NB4 (cell line): ENCODE measurements at regions not wholly inside any gene's neighbourhood (a gene's known extent, or its start where the extent isn't known, plus 50 kb on each side); places are given as distances from the start of the nearest gene placed in this dataset.

Source experiments
- CTCF ChIP-seq: IDR thresholded peaks from one replicate; pipeline ENCODE4 v1.5.1; 2012; ENCODE audit warnings: low read depth, low read length
- POLR2A ChIP-seq: IDR thresholded peaks from 2 replicates; pipeline ENCODE4 v1.6.1; 2011; ENCODE audit warnings: mild to moderate bottlenecking; ENCODE audit not compliant: insufficient read length; ENCODE audit errors: extremely low read depth

GRCh38 chr5:125558016-125558415 is 811.6 kb upstream of the ZNF608 start:
- no peak for TF ChIP-seq CTCF
- no peak for TF ChIP-seq POLR2A
